Amniotic epithelial cell (primary cell): ENCODE measurements at regions not wholly inside any gene's neighbourhood (a gene's known extent, or its start where the extent isn't known, plus 50 kb on each side); places are given as distances from the start of the nearest gene placed in this dataset.

Source experiments
- DNase-seq: peaks from one replicate; pipeline ENCODE4 v3.0.0-alpha.2; 2010; ENCODE audit warnings: low read depth

- no peak for DNase-seq
Measured at GRCh38 chr10:131690805-131691239, 210.0 kb upstream of the PPP2R2D start.

GRCh38 chr10:131691481-131692090 lies 209.2 kb upstream of the PPP2R2D start:
- DNase-seq: no peak

DNA sequence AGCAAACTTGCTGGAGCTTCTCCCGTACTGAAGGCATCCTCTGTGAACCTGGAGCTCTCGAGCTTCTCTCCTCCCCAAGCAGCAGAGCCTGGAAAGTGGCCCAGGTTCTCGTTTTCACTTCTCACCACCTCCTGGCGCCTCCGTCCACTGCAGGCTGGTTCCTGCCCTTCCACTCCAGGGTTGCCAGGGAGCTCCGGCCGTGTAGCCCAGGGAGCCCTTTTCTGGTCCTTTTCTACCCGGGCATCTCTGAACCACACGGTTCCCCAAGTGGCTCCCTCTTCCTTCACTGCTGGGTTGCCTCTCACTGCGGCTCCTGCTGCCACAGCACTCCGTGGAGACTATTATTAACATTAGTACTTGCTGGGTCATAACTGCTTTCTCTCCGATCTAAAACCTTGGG lies 208.6 kb upstream of the PPP2R2D start:
- DNase-seq: no peak

DNA sequence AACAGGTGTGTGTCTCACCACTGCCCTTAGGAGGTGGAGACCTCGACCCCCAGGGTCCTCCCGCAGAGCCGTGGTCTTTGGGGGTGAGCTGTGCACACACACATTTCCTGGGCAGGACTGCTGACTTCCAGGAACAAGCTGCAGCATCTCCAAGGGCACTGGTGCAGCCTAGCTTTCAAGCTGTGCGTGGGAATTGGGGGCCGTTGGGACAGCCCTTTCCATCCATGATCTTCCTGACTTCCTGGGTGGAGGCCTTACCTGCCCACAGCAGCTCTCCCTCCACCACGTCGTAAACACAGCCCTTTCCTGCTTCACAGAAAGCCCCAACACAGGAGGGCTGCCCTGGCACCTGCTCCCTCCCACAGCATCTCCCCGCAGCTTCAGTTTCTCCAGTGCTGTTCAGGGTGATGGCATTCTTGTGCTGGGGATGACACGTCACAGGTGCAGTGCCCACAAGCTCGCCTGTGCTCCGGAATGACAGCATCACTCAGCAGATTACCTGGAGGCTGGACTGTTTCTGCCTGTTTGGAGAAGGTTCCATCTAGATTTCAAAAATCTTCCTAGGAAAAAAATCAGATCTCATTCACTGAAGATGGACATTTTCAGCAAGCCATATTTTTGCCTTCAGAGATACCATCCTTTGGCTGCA lies 208.0 kb upstream of the PPP2R2D start:
- DNase-seq: no peak

GRCh38 chr10:131693766-131694165 lies 207.0 kb upstream of the PPP2R2D start:
- DNase-seq: no peak

GRCh38 chr10:131694168-131694780 lies 206.5 kb upstream of the PPP2R2D start:
- no peak for DNase-seq

GRCh38 chr10:131694781-131695495 lies 205.9 kb upstream of the PPP2R2D start:
- no peak for DNase-seq

DNA sequence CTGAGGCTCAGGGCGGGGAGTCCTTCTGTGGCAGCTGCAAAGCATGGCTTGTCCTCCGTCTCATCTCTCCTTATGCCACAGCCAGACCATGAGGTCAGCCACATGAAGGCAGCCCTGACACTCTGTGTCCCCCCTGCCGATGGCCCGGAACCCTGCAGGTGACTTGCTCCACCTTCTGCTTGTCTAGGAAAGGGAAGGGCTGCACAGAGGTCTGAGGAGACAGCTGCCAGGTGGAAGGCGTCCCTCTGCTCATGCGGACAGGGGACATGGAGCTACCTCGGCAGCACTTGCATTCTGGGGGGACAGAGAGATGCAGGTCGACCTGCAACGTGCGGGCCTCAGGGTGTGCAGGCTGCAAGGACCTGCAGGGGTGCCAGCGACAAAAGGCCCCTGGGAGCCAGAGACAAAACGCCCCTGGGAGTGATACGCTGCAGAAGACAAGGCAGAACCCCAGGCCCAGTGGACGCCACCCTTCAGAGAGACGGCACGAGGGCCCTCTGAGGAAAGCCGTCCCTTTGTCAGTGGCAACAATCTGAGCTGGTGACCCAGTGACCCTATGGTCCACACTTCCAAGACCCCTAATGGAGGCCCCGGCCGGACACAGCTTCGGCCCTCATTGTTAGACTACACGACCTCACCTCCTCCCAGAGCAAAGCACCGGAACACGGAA lies 205.2 kb upstream of the PPP2R2D start:
- DNase-seq: no peak

DNA sequence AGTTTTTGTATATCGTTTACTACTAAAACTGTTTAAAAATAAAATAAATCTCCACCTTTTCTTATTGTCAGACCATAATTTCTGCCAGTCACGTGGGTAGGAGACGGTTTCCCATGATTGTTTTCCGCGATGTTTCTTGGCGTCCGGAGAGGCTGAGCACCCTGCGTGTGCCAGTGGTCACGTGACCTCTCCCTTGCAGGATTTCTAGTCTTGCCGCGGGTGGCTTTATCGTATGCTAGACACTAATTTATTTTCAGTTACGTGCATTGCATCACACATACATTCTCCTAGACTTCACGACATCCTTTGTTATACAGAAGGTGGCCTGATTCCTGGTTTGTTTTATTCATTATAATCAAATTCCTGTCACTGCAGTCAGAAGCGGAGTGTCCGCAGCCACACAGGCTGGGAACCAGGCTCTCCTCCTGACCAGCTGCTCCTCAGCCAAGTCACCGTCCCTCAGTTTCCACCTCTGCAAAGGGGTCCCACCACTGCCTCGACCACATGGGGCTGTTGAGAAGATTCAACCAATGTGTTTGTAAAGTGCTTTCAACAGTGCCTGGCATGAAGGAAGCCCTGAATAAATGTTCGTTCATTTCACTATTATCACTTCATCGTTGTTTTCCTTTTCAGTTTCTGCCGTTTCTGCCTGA lies 203.2 kb upstream of the PPP2R2D start:
- no peak for DNase-seq

DNA sequence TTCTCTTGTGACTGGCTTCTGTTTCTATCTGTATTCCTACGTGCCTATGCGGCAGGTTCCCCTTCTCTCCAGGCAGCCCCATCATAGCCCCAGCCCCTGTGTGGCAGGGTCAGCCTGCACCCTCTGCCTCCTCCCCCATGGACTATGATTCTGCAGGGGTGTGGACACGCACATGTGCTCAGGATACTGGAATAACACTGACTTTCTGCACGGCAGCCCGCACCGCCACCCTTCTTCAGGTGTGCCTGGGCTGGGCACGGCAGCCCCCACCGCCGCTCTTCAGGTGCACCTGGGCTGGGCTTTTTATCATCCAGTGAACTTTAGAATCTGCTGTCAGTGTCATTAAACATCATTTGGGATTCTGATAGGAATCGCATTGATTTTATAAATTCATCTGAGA lies 202.6 kb upstream of the PPP2R2D start:
- DNase-seq: no peak

GRCh38 chr10:131698986-131699385 lies 201.8 kb upstream of the PPP2R2D start:
- no peak for DNase-seq

GRCh38 chr10:131700032-131700431 lies 200.8 kb upstream of the PPP2R2D start:
- DNase-seq: no peak

GRCh38 chr10:131700506-131700905 lies 200.3 kb upstream of the PPP2R2D start:
- no peak for DNase-seq

DNA sequence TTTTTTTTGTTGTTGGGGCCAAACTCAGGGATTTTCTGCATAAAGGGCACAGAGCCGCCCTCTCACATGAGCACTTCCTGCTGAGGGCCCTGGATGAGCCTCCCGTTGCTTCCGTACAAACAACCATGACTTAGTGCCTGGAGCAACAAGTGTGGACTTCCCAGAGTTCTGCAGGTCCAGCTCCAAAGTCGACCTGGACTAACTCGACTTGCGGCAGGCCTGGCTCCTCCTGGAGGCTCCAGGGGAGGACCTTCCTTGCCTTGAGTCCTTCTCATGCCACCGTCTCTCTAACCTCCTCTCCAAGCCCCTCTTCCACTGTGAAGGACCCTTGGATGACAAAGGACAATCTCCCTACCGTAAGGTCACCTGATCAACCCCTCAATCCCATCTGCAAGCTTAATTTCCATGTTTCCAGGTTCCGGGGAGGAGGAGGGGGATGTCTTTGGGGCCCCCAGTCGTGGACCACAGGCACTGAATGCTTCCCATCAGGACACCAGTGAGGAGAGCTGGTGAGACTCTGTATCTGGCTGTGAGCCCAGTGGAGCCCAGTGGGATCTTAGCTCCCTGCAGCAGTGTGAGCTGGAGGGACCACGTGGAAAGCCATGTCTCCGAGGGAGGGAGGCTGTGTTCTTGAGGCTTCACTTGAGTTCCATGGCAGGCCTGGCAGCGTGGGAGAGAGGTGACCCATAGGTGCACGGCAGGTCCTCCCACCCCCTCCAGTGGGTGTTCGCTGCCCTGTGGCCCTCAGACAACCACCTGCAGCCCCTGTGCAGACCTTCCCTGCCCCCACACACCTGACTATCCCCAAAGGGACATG lies 199.5 kb upstream of the PPP2R2D start:
- no peak for DNase-seq

DNA sequence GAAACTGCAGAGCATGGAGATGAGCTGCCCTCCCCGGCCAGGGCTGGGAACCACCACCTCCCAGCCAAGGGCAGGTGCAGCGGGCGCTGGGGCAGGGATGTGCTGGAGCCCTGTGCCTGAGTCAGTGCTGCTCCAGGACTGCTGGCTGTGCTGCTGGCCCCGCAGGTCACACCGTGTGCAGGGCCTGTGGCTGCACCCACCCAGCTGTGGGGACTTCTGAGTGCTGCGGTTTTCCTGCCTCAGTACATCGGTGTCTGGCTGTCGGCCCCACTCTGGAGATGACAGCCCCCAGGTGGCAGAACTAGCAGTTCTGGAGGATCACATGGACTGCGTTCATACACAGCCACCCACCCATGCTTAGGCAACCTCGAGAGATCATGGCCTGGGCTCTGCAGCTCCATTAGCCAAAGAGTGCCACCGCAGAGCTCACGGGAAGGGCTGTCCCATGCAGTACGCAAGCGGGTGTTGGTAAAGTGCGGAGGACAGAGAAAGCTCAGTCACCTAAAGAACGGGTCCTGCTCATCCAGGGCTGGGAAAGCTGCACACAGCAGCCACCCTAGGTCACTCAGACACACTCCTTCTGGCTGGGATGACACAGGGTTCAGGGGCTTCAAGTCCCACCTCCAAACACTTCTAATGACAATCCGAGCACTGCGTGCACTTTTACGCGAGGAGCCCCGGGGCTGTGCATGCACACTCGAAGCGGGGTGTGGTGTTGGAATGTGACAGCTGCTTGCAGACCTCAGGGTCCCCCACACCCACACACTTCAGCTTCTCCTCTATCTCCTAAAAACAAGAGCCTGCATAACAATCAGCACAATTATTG lies 198.1 kb upstream of the PPP2R2D start:
- no peak for DNase-seq

DNA sequence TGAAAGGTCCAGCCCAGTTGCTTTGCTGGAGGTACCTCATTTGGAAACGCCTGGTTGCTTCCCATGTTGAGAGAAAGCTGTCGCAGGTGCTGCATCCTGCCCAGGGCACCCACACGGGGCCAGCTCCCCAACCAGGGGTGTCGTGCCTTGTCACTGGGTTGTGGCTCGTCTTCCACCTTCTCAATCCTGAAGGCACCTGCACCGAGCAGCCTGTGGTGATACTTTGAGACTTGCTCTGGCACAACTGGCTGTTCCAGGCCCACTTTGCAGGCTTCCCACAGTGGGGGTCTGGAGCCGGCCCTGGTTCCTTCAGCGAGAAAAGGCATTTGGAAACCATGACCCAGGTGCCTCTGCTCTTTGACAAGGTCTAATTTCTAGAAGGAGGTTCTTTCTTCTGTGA lies 197.3 kb upstream of the PPP2R2D start:
- DNase-seq: no peak

DNA sequence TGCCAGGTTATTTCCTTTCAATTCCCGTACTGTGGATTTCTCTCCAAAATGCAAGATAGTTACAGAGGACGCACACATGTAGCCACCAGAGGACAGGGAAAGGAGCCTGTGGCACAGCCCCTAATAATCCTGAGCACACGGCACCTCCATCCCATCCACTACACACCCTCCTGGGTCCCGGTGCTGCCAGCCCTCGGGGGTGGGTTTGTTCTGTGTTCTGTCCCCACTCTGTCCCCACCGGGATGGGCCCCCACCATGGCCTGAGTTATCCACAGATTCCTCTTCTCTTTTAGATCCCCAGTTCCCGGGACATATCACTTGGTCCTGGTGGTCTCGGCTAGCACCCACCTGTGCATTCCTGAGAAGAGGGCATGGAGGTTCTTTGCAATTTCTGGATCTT lies 196.9 kb upstream of the PPP2R2D start:
- DNase-seq: no peak

DNA sequence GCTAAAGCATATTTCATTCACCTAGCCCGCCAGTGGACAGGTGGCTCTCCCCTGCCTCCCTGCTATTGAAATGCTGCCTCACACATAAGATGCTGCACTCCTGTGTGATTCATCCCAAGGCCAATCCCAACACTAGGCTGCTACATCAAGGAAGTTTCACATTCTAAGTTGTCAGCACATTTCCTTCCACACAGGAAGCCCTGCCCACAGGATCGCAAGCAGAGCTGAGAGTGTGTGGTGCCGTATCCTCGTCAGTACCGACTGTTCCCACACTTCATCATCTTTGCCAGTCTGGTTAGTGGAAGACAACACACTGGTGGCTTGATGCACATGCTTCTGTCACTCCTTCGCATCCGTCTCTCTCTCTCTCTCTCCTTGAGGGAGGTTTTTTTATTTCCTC lies 194.3 kb upstream of the PPP2R2D start:
- no peak for DNase-seq

DNA sequence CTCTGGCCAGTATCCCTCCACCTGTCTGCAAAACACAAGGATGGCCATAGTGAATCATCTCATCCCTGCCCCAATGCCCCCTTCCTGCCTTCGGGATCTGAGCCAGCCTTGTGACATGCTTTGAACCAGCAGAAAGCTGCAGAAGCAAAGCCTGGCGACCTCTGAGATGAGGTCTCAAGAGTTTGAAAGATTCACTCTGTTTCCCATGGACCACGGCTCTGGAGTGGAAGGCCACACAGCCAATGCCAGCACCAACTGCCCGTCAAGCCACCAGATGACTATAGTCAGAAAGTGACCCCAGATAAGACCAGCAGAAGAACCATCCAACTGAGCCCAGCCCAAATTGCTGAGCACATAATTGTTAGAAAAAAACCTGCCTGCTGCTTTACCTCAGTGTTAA lies 193.9 kb upstream of the PPP2R2D start:
- DNase-seq: no peak

GRCh38 chr10:131708225-131708880 lies 192.5 kb upstream of the PPP2R2D start:
- no peak for DNase-seq
